Karpas-422 (cell line): ENCODE measurements at regions not wholly inside any gene's neighbourhood (a gene's known extent, or its start where the extent isn't known, plus 50 kb on each side); places are given as distances from the start of the nearest gene placed in this dataset.

Experiments
- DNase-seq: peaks from one replicate; pipeline ENCODE4 v3.0.0-alpha.2; 2015
- H2AFZ ChIP-seq: fragments of 200-600 bp; sonication (generic); 2 replicates; pipeline ENCODE4 v1.6.1; 2014; ENCODE audit warnings: antibody characterized with exemption, low read length, mixed read lengths
- H3K27ac ChIP-seq: fragments of 200-600 bp; sonication (generic); 2 replicates; pipeline ENCODE4 v1.5.1; 2014; ENCODE audit warnings: mild to moderate bottlenecking, low read length, moderate library complexity
- H3K27me3 ChIP-seq: fragments of 200-600 bp; sonication (generic); 2 replicates; pipeline ENCODE4 v1.6.1; 2014; ENCODE audit warnings: low read length, mixed read lengths
- H3K36me3 ChIP-seq: fragments of 200-600 bp; sonication (generic); 2 replicates; pipeline ENCODE4 v1.6.1; 2014; ENCODE audit warnings: low read length, mixed read lengths; ENCODE audit not compliant: insufficient read depth
- H3K4me1 ChIP-seq: fragments of 200-600 bp; sonication (generic); 2 replicates; pipeline ENCODE4 v1.6.1; 2014; ENCODE audit warnings: mild to moderate bottlenecking, low read length, mixed read lengths
- H3K4me2 ChIP-seq: fragments of 200-600 bp; sonication (generic); 2 replicates; pipeline ENCODE4 v1.6.1; 2014; ENCODE audit warnings: low read length, low read depth, mild to moderate bottlenecking; ENCODE audit not compliant: poor library complexity, severe bottlenecking
- H3K4me3 ChIP-seq: fragments of 200-600 bp; sonication (generic); 2 replicates; pipeline ENCODE4 v1.5.1; 2014; ENCODE audit warnings: mild to moderate bottlenecking, antibody characterized with exemption, low read length, mixed read lengths
- H3K79me2 ChIP-seq: fragments of 200-600 bp; sonication (generic); 2 replicates; pipeline ENCODE4 v1.6.1; 2014; ENCODE audit warnings: mild to moderate bottlenecking, low read length, mixed read lengths
- H3K9ac ChIP-seq: fragments of 200-600 bp; sonication (generic); 2 replicates; pipeline ENCODE4 v1.6.0; 2014; ENCODE audit warnings: low read length
- H3K9me2 ChIP-seq: fragments of 200-600 bp; sonication (generic), shearing (Covaris generic); replicated peaks from 2 replicates; pipeline ENCODE4 v1.6.0; 2014; ENCODE audit warnings: mild to moderate bottlenecking, low read length, moderate library complexity; ENCODE audit not compliant: insufficient read depth
- H3K9me3 ChIP-seq: fragments of 300-700, 200-600 bp; sonication (generic); 2 replicates; pipeline ENCODE4 v1.6.1; 2014; ENCODE audit warnings: low read length, mixed read lengths
- H4K20me1 ChIP-seq: fragments of 200-600 bp; sonication (generic); 2 replicates; pipeline ENCODE4 v1.6.1; 2014; ENCODE audit warnings: mild to moderate bottlenecking, antibody characterized with exemption, low read length, low read depth; ENCODE audit not compliant: insufficient read depth

DNA sequence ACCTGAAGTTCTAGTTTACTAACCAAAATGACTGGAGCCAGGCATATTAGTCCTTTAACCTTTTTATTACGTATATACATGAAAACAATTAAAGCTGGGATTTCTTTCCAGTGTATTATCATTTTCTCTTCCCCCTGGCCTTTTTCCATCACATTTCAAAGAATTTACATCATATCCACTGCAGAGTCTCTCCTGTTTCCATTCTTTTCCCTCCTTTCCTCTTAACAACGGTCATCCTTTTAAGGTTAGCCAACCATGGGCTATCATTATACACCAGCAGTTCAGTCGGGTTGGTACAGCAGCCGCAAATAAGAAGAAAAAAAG, 104.6 kb downstream of the TFAP2A start:
- Histone ChIP-seq H3K27ac (no peak overlapping the region), H3K27me3 (no peaks in the 10 kb centered on the region), H4K20me1 (no peaks in the 10 kb centered on the region), H3K79me2 (no peaks in the 10 kb centered on the region), H3K36me3 (no peaks in the 10 kb centered on the region), H3K4me2 (no peak overlapping the region), H3K4me3 (no peak overlapping the region), H3K4me1 (no peaks in the 10 kb centered on the region), H2AFZ (no peak overlapping the region), H3K9me3 (no peaks in the 10 kb centered on the region), H3K9ac (no peak overlapping the region), H3K9me2 (no peaks in the 10 kb centered on the region)
- no peak for DNase-seq

GRCh38 chr6:10309457-10310329, 105.2 kb downstream of the TFAP2A start:
- Histone ChIP-seq H3K9ac (no peak overlapping the region), H3K9me2 (no peaks in the 10 kb centered on the region), H3K4me2 (no peak overlapping the region), H3K4me3 (no peak overlapping the region), H3K36me3 (no peaks in the 10 kb centered on the region), H4K20me1 (no peaks in the 10 kb centered on the region), H3K27ac (no peak overlapping the region), H3K4me1 (no peaks in the 10 kb centered on the region), H3K27me3 (no peaks in the 10 kb centered on the region), H2AFZ (no peak overlapping the region), H3K79me2 (no peaks in the 10 kb centered on the region), H3K9me3 (no peaks in the 10 kb centered on the region)
- no peak for DNase-seq

GRCh38 chr6:10307476-10307875, 107.4 kb downstream of the TFAP2A start:
- H3K4me1 ChIP-seq: no peaks in the 10 kb centered on the region
- no peak for DNase-seq
- no peaks in the 10 kb centered on the region for H3K79me2 ChIP-seq
- H3K36me3 ChIP-seq: no peaks in the 10 kb centered on the region
- no peak overlapping the region for H2AFZ ChIP-seq
- H3K9ac ChIP-seq: no peak overlapping the region
- no peak overlapping the region for H3K4me3 ChIP-seq
- H4K20me1 ChIP-seq: no peaks in the 10 kb centered on the region
- H3K9me2 ChIP-seq: no peaks in the 10 kb centered on the region
- no peaks in the 10 kb centered on the region for H3K9me3 ChIP-seq
- H3K4me2 ChIP-seq: no peak overlapping the region
- H3K27me3 ChIP-seq: no peaks in the 10 kb centered on the region
- H3K27ac ChIP-seq: no peak overlapping the region

DNA sequence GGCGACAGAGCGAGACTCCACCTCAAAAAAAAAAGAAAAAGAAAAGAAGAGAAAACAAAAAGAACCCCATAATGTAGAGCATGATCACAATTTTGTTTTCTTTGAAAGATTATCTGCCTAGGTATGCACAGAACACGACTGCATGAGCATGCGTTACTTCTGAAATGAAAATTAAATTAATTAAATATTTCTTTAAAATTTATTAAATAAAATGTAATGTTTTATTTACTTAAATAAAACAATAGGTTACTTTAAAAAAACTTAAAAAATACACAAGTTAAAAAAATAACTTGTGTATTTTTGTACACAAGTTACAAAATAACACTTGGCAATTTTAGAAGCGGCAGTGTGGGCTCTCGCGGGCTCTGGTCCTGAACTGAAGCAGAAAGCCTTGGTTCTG, 107.8 kb downstream of the TFAP2A start:
- Histone ChIP-seq H3K9ac (no peak overlapping the region), H3K4me1 (no peaks in the 10 kb centered on the region), H3K27ac (no peak overlapping the region), H3K9me3 (no peaks in the 10 kb centered on the region), H3K36me3 (no peaks in the 10 kb centered on the region), H3K4me2 (no peak overlapping the region), H3K27me3 (no peaks in the 10 kb centered on the region), H3K4me3 (no peak overlapping the region), H3K79me2 (no peaks in the 10 kb centered on the region), H3K9me2 (no peaks in the 10 kb centered on the region), H2AFZ (no peak overlapping the region), H4K20me1 (no peaks in the 10 kb centered on the region)
- no peak for DNase-seq

DNA sequence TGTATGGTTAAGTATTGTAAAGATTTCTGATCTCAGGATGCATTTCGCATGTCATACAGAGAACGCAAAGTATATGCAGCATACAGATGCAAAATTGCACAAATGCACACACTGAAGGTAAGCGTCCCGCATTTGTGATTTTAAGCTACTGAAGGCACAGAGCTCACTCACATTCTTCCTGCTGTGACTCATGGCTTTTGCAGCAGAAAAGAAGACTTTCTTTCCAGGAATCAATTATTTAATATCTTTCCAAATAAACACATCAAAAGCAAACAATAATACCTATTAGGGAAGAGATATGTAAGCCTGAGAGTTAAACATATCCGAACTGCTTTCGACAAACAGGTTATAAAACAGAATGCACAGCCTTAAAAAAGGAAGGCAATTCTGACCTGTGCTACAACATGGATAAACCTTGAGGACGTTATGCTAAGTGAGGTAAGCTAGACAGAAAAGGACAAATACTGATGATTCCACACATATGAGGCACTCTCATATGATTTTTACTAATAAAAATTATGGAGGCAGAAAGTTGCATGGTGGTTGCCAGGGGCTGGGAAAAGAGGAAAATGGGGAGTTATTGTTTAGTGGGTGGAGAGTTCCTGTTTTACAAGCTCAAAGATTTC, 109.0 kb downstream of the TFAP2A start:
- Histone ChIP-seq H3K9ac (no peak overlapping the region), H3K9me2 (no peaks in the 10 kb centered on the region), H3K27ac (no peak overlapping the region), H3K79me2 (no peaks in the 10 kb centered on the region), H2AFZ (no peak overlapping the region), H3K36me3 (no peaks in the 10 kb centered on the region), H3K9me3 (no peaks in the 10 kb centered on the region), H3K27me3 (no peaks in the 10 kb centered on the region), H3K4me3 (no peak overlapping the region), H3K4me2 (no peak overlapping the region), H3K4me1 (no peaks in the 10 kb centered on the region), H4K20me1 (no peaks in the 10 kb centered on the region)
- no peak for DNase-seq

- H2AFZ ChIP-seq: no peak overlapping the region
- H3K4me2 ChIP-seq: no peak overlapping the region
- no peaks in the 10 kb centered on the region for H3K9me2 ChIP-seq
- H3K9me3 ChIP-seq: no peaks in the 10 kb centered on the region
- H3K36me3 ChIP-seq: no peaks in the 10 kb centered on the region
- no peaks in the 10 kb centered on the region for H3K27me3 ChIP-seq
- no peak overlapping the region for H3K27ac ChIP-seq
- no peaks in the 10 kb centered on the region for H3K79me2 ChIP-seq
- no peaks in the 10 kb centered on the region for H3K4me1 ChIP-seq
- DNase-seq: no peak
- H3K9ac ChIP-seq: no peak overlapping the region
- H4K20me1 ChIP-seq: no peaks in the 10 kb centered on the region
- no peak overlapping the region for H3K4me3 ChIP-seq
Observed at GRCh38 chr6:10303608-10304506, 111.0 kb downstream of the TFAP2A start.

DNA sequence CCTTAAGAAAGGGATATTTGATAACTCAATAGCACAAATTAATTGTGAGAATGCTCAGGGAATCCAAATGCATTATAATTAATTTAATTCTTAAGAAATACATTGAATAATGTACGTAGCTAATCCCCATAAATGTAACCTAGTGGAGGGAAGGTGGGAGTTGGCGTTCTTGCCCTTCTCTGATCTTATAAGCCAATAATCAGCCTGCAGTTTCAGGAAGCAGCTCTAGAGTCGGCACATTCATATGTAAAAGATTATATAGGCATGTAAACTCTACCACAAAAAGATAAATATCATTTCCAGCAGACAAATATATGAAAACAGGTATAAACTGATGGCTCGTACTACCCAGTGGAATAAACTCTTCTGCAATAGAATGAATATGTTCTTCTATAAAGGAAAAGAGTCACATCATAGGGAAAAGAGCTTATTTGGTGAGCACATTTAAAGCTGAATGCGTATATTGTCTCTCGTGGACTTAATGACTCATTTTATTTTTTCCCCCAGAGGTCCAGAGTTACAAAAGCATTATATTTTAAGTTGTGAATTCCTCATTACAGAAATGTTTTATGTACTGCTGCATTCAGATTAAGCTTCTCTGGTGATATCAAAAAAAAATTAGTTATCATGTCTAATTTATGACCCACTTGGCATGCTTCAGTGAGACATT, 112.2 kb downstream of the TFAP2A start:
- Histone ChIP-seq H4K20me1 (no peaks in the 10 kb centered on the region), H3K27ac (no peak overlapping the region), H3K79me2 (no peaks in the 10 kb centered on the region), H2AFZ (no peak overlapping the region), H3K9me2 (no peaks in the 10 kb centered on the region), H3K36me3 (no peaks in the 10 kb centered on the region), H3K9me3 (no peaks in the 10 kb centered on the region), H3K4me1 (no peaks in the 10 kb centered on the region), H3K9ac (no peak overlapping the region), H3K27me3 (no peaks in the 10 kb centered on the region), H3K4me3 (no peak overlapping the region), H3K4me2 (no peak overlapping the region)
- DNase-seq: no peak

- H4K20me1 ChIP-seq: no peaks in the 10 kb centered on the region
- no peak overlapping the region for H3K27ac ChIP-seq
- H3K36me3 ChIP-seq: no peaks in the 10 kb centered on the region
- H3K9ac ChIP-seq: no peak overlapping the region
- H3K9me2 ChIP-seq: no peaks in the 10 kb centered on the region
- DNase-seq: no peak
- H3K9me3 ChIP-seq: no peaks in the 10 kb centered on the region
- no peak overlapping the region for H3K4me2 ChIP-seq
- H2AFZ ChIP-seq: no peak overlapping the region
- H3K4me1 ChIP-seq: no peaks in the 10 kb centered on the region
- no peak overlapping the region for H3K4me3 ChIP-seq
- no peaks in the 10 kb centered on the region for H3K79me2 ChIP-seq
- H3K27me3 ChIP-seq: no peaks in the 10 kb centered on the region
Observed at GRCh38 chr6:10300071-10300470, 114.8 kb downstream of the TFAP2A start.
